Small intestine (tissue), 7 donors: ENCODE measurements at regions not wholly inside any gene's neighbourhood (a gene's known extent, or its start where the extent isn't known, plus 50 kb on each side); places are given as distances from the start of the nearest gene placed in this dataset.

Experiments
- DNase-seq, 2 donors: peaks; one replicate each; pipeline versions ENCODE4 v3.0.0 to v3.0.0-alpha.2; 2013
- FAIRE-seq: peaks from 2 replicates; lab custom pipeline; 2012; peaks lifted over from hg19 to GRCh38; lab: Jason Lieb, UNC
- H3K27ac ChIP-seq, 3 donors: one replicate each; pipeline ENCODE4 v1.5.1; 2013; ENCODE audit warnings: low read length in 2 of 3, mild to moderate bottlenecking in 2 of 3, control low read depth in 1 of 3, inconsistent platforms in 1 of 3, low read depth in 1 of 3, moderate library complexity in 1 of 3
- H3K27me3 ChIP-seq, 3 donors: one replicate each; pipeline ENCODE4 v1.6.1; 2013; ENCODE audit warnings: low read length in 3 of 3, inconsistent platforms in 1 of 3; ENCODE audit not compliant: control insufficient read depth in 3 of 3, insufficient read depth in 3 of 3
- H3K36me3 ChIP-seq, 3 donors: one replicate each; pipeline ENCODE4 v1.6.1; 2013; ENCODE audit warnings: low read length in 3 of 3, inconsistent platforms in 1 of 3, low read depth in 1 of 3, mild to moderate bottlenecking in 1 of 3, moderate library complexity in 1 of 3; ENCODE audit not compliant: control insufficient read depth in 3 of 3, insufficient read depth in 2 of 3
- H3K4me1 ChIP-seq, 3 donors: one replicate each; pipeline ENCODE4 v1.6.1; 2013; ENCODE audit warnings: low read length in 2 of 3, inconsistent platforms in 1 of 3, low read depth in 1 of 3, mild to moderate bottlenecking in 1 of 3, moderate library complexity in 1 of 3; ENCODE audit not compliant: control insufficient read depth in 3 of 3, insufficient read depth in 2 of 3
- H3K4me3 ChIP-seq, 3 donors: one replicate each; pipeline ENCODE4 v1.5.1; 2013; ENCODE audit warnings: low read length in 3 of 3, control low read depth in 1 of 3, inconsistent platforms in 1 of 3, low read depth in 1 of 3, mild to moderate bottlenecking in 1 of 3, moderate library complexity in 1 of 3
- H3K9me3 ChIP-seq, 2 donors: one replicate each; pipeline ENCODE4 v1.6.1; 2013; ENCODE audit warnings: low read depth in 1 of 2, low read length in 1 of 2; ENCODE audit not compliant: control insufficient read depth in 2 of 2, insufficient read depth in 1 of 2
- WGBS, 3 donors: extraction: QIAGEN DNeasy Blood & Tissue Kit; methylation state at CpG; one replicate each; pipeline ENCODE4 v1.1.7; 2013; 5-methylcytosine and 5-hydroxymethylcytosine counted together
- donor health status: healthy with polysubstance abuse.
- donor health status: control.
- donor health status: control.
- donor health status: Bipolar disorder and iron deficiency.
- donor health status: healthy.

DNA sequence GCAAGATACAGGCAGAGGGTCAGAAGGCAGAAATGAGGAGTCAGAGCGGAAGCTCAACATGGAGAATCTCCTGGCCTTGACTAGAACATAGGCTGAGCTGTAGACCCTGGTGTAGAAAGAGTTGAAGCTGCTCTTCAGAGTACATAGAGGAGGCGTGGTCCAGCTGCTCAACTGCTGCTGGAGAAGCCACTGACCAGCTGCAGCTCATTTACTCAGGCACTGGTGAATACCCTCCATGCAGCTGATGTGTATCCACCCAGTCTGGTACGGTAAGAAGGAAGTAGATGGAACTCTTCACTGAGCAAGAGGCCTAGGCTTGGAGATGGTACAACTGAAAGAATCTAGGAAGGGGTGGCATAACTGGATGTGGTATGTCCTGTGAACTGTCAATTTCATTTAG lies 148.8 kb upstream of the DHRS4 start:
- Histone ChIP-seq H3K9me3 (peaks cover 0 to 11% of the 10 kb centered on the region in 2 donors), H3K4me3 (no peak overlapping the region), H3K36me3 (no peaks in the 10 kb centered on the region), H3K27me3 (no peaks in the 10 kb centered on the region), H3K4me1 (no peaks in the 10 kb centered on the region), H3K27ac (no peak overlapping the region)
- 70 to 92% (median 83%) methylated on average over 3 of the region's 3 CpGs for WGBS, 3 donors
- no peak for FAIRE-seq
- no peak for DNase-seq

DNA sequence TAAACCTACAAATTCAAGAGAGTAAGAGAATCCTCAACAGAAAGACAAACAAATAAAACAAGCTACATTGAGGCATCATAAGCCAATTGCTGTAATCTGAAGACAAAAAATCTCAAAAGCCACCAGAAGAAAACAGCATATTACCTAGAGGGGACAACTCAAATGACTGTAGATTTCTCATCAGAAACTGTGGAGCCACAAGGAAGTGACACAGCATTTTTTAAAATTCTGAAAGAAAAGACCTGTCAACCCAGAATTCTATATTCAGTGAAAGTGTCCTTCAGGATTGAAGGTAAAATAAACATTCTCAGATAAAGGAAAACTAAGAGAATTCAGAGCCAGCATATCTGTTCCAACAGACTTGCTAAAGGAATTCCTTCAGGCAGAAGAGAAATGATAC lies 147.8 kb upstream of the DHRS4 start:
- no peak for DNase-seq
- FAIRE-seq, result no peak
- no peak overlapping the region for H3K4me3 ChIP-seq

DNA sequence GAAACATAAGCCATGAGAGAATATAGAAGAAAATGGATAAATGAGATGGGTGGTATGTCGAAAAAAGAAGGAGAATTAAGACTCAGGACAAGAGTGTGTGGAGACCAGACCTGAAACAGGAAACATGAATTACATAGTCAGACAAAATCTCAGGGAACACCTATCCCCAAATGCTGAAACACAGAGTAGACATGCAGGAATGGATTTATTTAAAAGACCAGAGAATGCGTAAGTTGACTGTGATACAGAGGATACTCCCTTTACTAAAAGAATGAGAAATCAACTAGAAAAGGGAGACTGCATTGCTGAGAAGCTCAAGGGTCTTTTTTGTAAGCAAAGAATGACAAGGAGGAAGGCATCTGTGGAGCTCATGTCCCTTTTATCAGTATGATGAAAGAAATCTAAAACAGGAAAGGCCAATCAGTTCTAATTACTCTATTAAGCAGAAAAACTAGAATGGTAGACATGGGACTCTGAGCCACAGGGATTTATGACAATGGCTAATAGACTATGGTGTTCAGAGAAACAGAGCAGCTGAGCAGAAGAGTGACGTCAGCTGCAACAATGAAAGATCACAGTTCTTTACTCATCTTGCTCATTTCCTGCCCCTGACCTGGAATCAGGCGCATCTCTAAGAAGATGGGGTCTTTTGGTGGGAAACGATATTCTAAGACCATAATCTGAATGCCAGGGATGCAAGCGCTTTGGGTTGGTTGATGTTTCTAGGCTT lies 138.9 kb upstream of the DHRS4 start:
- Histone ChIP-seq H3K4me3 (no peak overlapping the region), H3K27me3 (no peaks in the 10 kb centered on the region), H3K27ac (no peak overlapping the region), H3K9me3 (peaks cover 0 to 8% of the 10 kb centered on the region in 2 donors), H3K4me1 (no peaks in the 10 kb centered on the region), H3K36me3 (no peaks in the 10 kb centered on the region)
- 86 to 91% (median 89%) methylated on average over 6 of the region's 6 CpGs for WGBS, 3 donors
- FAIRE-seq (no peak), DNase-seq (no peak)

More for the DNA sequence above, 147.8 kb upstream of the DHRS4 start:
- Histone ChIP-seq H3K9me3 (peaks cover 0 to 11% of the 10 kb centered on the region in 2 donors), H3K4me1 (no peaks in the 10 kb centered on the region), H3K36me3 (no peaks in the 10 kb centered on the region), H3K27ac (no peak overlapping the region), H3K27me3 (no peaks in the 10 kb centered on the region)

DNA sequence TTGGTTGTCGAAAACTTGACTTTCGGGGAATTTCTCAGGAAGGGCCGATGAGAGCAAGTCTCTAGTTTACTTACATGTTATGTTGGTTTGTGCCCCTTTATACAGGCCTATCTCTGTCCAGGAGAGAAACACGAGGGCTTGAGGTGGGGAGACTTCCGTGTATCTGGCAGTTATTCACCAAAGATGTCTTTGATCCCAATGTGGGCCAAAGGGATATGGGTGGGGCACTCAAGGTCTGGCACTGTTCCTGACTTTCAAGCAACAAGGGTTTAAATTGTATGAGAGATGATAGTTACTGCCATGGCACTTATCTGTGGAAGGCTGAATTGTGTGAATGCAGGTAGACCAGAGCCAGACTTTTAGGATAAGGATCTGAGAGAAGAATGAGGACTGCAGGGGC lies 137.2 kb upstream of the DHRS4 start:
- DNase-seq (peak in 1 of 2 donors; percentile 20), FAIRE-seq (no peak)
- Histone ChIP-seq H3K27ac (no peak overlapping the region), H3K36me3 (no peaks in the 10 kb centered on the region), H3K9me3 (peaks cover 0 to 8% of the 10 kb centered on the region in 2 donors), H3K4me3 (no peak overlapping the region), H3K27me3 (no peaks in the 10 kb centered on the region), H3K4me1 (no peaks in the 10 kb centered on the region)
- WGBS, 3 donors, result 55 to 78% (median 66%) methylated on average over 5 of the region's 5 CpGs

DNA sequence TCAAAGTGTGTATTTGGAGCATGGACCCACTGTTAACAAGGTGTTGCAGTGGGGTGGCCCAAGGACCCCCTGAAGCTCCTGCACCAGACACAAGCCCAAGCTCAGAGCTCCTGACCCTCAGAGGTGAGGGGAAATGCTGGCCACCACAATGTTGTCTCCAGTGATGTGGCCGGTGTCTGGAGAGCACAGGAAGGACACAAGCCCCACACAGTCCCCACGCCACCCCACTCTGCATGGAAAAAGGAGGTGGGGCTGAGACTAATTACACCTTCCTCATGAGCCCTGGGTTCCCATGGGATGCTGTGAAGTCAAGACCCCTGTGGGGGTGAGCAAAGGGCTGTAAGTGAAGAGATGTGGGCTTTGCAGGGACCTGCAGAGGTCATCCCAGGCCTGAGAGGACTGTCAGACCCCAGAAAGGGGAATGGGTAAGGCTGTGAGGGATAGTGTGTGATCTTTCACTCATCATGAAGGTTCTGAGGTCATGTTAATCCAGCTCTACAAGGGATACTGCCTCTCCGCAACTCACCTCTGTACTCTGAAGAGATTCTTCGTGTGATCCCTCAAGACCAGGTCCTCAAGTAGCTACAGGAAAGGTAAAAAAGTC lies 136.3 kb upstream of the DHRS4 start:
- FAIRE-seq, result no peak
- H3K9me3 ChIP-seq, result peaks cover 0 to 8% of the 10 kb centered on the region in 2 donors
- 59 to 70% (median 68%) methylated on average over 4 of the region's 4 CpGs for WGBS, 3 donors

DNA sequence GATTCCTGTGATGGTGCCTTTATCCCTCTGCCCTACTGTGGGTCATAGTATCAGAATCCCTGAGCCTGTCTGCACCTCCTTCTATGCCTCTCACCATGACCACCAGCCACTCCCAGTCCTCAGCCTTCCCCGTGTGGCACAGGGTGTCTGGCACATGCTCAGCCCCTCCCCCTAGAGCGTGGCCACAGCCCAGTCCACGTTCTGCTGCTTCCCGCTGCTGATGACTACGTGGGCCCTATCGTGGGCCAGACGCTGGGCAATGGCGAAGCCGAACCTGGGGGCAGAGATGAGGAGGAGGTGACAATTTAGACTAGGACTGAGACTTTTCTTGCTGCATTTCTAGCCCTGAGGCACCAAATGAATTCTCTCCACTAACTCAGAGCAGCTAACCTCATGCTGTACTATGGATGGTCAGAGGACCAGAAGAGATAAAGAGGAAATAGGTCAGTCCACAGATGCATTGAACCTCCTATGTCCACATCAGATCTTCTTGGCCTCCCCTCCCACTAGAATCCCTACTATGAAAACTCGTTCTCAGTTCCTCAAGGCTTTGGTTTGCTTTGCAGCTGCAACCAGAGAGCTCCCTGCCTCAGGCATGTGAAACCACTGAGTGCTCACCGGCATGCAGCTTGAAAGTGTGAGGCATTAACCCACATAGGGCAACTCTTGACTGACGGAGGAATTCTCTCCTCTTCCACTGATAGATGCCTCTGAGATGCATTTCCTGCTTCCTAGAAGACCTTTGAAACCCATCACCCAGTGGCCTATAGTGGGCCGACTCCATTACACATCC lies 126.3 kb upstream of the DHRS4 start:
- FAIRE-seq (no peak), DNase-seq (no peak)
- Histone ChIP-seq H3K4me1 (peaks cover 0 to 11% (median 0%) of the 10 kb centered on the region in 3 donors), H3K9me3 (no peaks in the 10 kb centered on the region), H3K4me3 (no peak overlapping the region), H3K27me3 (no peaks in the 10 kb centered on the region), H3K36me3 (no peaks in the 10 kb centered on the region), H3K27ac (no peak overlapping the region)
- 83 to 86% (median 85%) methylated on average over 13 of the region's 13 CpGs for WGBS, 3 donors

More for the DNA sequence above, 136.3 kb upstream of the DHRS4 start:
- DNase-seq, result no peak
- H3K27ac ChIP-seq, result no peak overlapping the region
- H3K27me3 ChIP-seq, result no peaks in the 10 kb centered on the region
- H3K36me3 ChIP-seq, result no peaks in the 10 kb centered on the region
- H3K4me1 ChIP-seq, result no peaks in the 10 kb centered on the region
- no peak overlapping the region for H3K4me3 ChIP-seq

DNA sequence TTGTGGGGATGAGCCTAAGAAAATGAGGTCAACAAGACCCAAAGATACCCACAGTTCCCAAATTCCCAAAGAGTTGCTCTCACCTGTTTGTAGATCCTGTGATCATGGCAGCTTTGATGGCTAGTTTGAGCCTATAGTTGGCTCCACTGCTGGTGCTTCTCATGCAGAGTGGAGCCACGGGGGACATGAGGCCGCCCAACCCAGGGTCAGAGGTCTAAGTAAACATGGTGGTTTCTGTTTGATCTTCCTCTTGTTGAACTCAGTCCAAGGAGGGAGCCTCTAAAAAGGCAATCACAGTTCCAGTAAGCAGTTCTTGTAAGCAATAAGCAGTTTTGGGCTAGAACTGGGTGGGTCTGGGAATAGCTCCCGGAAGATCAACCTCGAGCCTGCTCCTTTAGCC lies 125.6 kb upstream of the DHRS4 start:
- H3K27ac ChIP-seq, result no peak overlapping the region
- H3K4me3 ChIP-seq, result no peak overlapping the region
- no peak for FAIRE-seq
- DNase-seq, result peak; percentile 5 to 30
- 11 to 44% (median 33%) methylated on average over 4 of the region's 4 CpGs for WGBS, 3 donors
- H3K9me3 ChIP-seq, result no peaks in the 10 kb centered on the region
- peaks cover 0 to 11% (median 0%) of the 10 kb centered on the region in 3 donors for H3K4me1 ChIP-seq
- no peaks in the 10 kb centered on the region for H3K36me3 ChIP-seq
- no peaks in the 10 kb centered on the region for H3K27me3 ChIP-seq

DNA sequence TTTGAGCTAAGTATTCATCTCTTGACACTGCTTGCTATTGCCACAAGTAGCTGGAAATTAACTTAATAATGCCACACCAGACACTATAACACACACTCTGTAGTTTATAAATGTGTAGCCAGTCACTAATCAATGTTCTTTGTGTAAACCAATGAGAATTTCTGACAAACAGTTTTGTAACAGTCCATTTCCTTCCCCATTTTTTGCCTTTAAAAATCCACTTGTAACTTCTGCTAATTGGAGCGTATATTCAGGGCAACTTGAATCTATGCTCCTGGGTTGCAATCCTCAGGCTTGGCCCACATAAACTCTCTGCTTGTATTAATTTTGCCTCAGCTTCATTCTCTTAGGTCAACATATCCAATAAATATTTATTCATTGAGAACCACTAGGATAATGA lies 125.0 kb upstream of the DHRS4 start:
- H3K27ac ChIP-seq, result no peak overlapping the region
- H3K4me1 ChIP-seq, result peaks cover 0 to 11% (median 0%) of the 10 kb centered on the region in 3 donors
- DNase-seq (no peak), FAIRE-seq (no peak)
- H3K27me3 ChIP-seq, result no peaks in the 10 kb centered on the region
- H3K9me3 ChIP-seq, result no peaks in the 10 kb centered on the region
- 65 to 90% (median 68%) methylated on average over 1 of the region's 1 CpG for WGBS, 3 donors
- no peak overlapping the region for H3K4me3 ChIP-seq
- H3K36me3 ChIP-seq, result no peaks in the 10 kb centered on the region
